Stimulated activated naive CD8-positive, alpha-beta T cell treated with anti-CD3 and anti-CD28 coated beads, Interleukin-15, Interleukin-2, amounts not matched to agents 100 ng/mL and 50 ng/mL, for 24 hours (primary cell): ENCODE measurements at regions not wholly inside any gene's neighbourhood (a gene's known extent, or its start where the extent isn't known, plus 50 kb on each side); places are given as distances from the start of the nearest gene placed in this dataset.

ENCODE experiments used
- H3K27ac Mint-ChIP-seq: one replicate; pipeline ENCODE4 v1.8.0; 2021; ENCODE audit warnings: mild to moderate bottlenecking, mixed read lengths
- H3K27me3 Mint-ChIP-seq: one replicate; pipeline ENCODE4 v1.8.0; 2021; ENCODE audit warnings: mixed read lengths
- H3K36me3 Mint-ChIP-seq: one replicate; pipeline ENCODE4 v1.8.0; 2021; ENCODE audit warnings: low read depth, mixed read lengths
- H3K4me1 Mint-ChIP-seq: one replicate; pipeline ENCODE4 v1.8.0; 2021; ENCODE audit warnings: low read depth, mixed read lengths
- H3K4me3 Mint-ChIP-seq: one replicate; pipeline ENCODE4 v1.8.0; 2021; ENCODE audit warnings: mild to moderate bottlenecking, mixed read lengths
- H3K9me3 Mint-ChIP-seq: one replicate; pipeline ENCODE4 v1.8.0; 2021; ENCODE audit warnings: mixed read lengths

DNA sequence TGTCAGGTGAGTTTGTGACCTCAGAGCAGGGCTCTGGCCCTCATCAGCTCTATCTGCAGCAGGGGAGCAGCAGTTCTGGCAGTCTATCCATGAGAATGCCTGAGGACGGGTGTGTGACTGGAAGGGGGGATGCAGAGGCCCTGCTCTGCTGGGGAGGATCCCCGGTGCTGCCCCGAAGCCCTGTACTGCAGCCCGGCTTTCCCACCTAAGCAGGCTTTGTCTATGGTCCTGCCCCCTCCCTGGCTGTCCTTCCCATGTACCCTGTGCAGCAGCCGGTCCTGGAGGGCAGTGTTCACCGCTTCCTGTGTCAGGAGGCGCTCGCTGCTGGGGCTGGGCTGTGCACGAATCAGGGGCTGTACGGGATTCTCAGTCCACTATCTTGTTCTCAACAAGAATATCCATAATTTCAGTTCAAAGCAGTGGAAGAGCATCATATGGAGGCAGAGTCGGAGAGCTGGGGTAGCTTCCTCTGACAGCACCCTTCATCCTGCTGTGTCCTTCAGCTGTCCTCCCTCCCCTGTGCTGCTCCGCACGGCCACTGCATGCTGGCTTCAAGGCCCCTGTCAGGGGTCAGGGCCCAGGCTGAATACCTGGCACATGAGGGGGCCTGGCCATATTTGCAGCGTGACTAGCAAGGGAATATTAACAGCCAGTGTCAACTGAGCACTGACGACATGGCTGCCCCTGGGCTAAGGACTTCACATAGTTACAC is 125.2 kb downstream of the CTTN start:
- Mint-ChIP-seq H3K27me3 (peaks cover 26% of the 10 kb centered on the region), H3K27ac (no peak overlapping the region), H3K4me1 (no peaks in the 10 kb centered on the region), H3K36me3 (no peaks in the 10 kb centered on the region), H3K4me3 (no peak overlapping the region), H3K9me3 (no peaks in the 10 kb centered on the region)

DNA sequence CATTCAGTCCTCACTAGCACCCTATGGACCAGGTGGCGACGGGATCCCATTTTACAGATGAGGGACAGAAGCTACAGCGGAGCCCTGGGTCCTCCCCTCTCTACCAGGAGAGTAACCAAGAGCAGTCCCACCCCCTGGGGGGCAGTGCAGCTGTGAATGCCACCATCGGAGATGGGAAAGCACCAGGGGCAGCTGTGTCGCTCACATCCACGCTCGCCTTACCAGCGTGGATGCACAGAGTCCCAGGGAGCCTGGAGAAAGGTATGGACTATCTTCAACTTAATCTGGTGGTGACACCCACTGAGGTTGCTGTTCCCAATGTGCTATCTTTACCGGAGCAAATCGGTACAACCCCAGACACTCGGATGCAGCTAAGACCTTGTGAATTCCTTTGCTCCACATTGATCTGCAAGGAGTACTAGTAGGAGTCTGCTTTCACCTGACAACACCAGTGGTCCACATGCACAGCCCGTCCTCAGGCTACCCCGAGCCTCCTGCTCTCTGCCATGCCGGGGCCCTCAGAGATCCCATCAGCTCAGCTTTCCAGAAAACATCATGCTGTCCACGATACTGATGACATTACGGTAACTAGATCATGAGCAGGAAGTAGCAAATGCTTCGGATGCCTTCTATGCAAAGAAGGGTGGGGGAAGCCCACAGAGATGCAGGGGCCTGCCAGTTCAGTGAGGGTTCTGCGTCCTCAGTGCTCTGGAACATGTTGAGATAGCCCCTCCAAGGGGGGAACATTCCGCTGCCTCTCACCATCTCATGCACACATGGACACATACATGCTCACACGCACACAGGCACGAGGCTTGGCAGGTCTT is 126.0 kb downstream of the CTTN start:
- H3K4me1 Mint-ChIP-seq: no peaks in the 10 kb centered on the region
- H3K9me3 Mint-ChIP-seq: no peaks in the 10 kb centered on the region
- peaks cover 26% of the 10 kb centered on the region for H3K27me3 Mint-ChIP-seq
- no peak overlapping the region for H3K27ac Mint-ChIP-seq
- H3K36me3 Mint-ChIP-seq: no peaks in the 10 kb centered on the region
- H3K4me3 Mint-ChIP-seq: no peak overlapping the region

DNA sequence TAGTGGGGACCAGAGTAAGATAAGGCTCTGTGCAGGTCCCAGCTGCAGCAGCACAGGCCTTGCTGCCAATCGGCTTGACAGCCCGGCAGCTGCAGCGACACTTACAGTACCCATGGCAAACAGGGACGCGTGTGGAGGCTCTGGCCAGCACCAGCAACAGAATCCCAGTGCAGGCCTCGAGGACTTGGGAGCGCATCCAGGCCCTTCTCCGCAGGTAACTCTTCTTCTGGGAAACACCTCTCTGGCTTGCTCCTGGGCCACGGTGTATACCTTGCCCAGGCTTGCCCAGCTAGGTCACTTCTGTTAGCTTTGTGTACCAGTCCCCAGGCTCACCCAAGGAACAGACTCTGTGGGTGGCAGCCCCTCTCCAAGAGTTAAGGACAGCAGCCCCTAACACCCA is 126.7 kb downstream of the CTTN start:
- Mint-ChIP-seq H3K27ac (no peak overlapping the region), H3K27me3 (peaks cover 25% of the 10 kb centered on the region), H3K9me3 (no peaks in the 10 kb centered on the region), H3K4me3 (no peak overlapping the region), H3K36me3 (no peaks in the 10 kb centered on the region), H3K4me1 (no peaks in the 10 kb centered on the region)

DNA sequence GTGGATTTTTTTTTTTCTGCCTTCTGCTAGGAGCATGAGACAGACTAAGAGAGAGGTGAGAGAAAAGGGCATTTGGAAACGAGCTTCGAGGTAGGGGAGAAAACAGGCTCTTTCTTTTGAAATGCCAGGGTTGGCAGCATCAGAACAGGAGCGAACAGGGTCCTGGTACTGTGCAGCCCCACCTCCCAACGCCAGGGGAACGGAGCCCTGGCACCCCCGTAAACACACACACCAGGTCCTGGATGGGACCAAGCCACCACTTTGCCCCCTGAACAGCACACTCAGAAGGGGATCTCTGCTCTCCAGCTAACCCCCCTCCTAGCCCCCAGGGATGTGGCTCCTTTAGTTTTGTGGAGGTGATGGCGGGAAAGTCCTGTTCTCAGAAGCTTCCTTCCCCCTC is 127.1 kb downstream of the CTTN start:
- H3K9me3 Mint-ChIP-seq: no peaks in the 10 kb centered on the region
- H3K36me3 Mint-ChIP-seq: no peaks in the 10 kb centered on the region
- no peak overlapping the region for H3K27ac Mint-ChIP-seq
- peaks cover 21% of the 10 kb centered on the region for H3K27me3 Mint-ChIP-seq
- no peak overlapping the region for H3K4me3 Mint-ChIP-seq
- H3K4me1 Mint-ChIP-seq: no peaks in the 10 kb centered on the region

DNA sequence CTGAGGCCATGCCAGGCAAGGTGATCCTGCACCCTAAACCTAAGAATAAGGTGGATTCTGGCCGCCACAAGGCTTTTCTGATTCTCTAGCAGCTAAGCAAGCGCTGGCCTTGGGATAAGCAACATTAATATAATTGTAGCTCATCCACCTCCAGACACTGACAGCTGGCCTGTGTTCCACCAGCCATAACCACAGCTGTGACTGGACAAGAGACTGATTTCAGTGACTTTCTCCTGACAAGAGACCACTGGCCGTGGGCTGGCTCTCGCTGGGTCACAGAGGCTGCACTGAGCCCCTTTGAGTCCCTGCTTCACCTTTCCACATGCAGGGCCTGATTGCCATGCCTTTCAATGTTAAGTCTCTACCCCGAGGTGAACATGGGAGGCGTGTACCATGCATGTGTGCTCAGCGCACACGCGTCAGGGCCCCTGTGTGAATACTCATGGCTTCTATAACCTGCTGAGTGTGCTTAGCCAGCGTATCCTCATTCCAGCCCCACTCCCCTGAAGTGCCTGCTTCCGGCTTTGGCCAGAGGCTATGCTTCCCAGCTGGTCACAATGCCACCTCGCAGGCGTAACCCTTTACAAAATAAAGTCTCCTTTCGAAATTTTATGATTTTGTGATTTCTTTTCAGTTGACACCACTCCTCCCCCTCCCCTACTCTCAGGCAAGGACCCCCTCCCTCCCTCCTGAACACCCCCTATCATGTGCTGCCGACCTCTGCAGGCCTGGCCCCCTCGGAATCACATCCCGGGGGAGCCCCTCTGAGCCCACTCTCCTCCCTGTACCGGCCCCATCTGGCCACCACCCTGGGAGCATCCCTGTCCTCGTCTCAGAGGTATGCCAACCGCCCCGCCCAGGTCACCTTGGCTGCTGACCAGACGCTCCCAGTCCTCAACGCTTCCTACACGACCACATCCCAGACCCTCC is 128.1 kb downstream of the CTTN start:
- Mint-ChIP-seq H3K9me3 (no peaks in the 10 kb centered on the region), H3K4me1 (no peaks in the 10 kb centered on the region), H3K27ac (no peak overlapping the region), H3K36me3 (no peaks in the 10 kb centered on the region), H3K4me3 (no peak overlapping the region), H3K27me3 (peaks cover 12% of the 10 kb centered on the region)

DNA sequence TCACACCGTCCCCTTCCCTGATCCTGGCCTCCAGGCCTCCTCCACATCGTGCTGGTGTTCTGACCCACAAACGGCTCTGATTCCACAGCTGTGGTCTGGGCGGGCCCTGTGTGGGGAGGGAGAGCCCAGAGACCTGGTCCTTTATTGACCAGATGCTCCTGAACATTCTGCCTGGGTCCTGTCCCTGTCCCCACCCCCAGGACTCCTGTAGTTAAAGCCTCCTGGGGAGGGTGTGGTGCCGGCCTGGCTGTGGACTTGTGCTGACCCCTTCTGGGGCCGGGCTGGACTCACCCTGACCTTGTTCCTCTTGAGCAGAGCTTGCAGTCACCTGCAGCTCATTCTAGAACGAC is 128.7 kb downstream of the CTTN start:
- Mint-ChIP-seq H3K4me3 (no peak overlapping the region), H3K27me3 (peaks cover 7% of the 10 kb centered on the region), H3K27ac (no peak overlapping the region), H3K4me1 (no peaks in the 10 kb centered on the region), H3K9me3 (no peaks in the 10 kb centered on the region), H3K36me3 (no peaks in the 10 kb centered on the region)

DNA sequence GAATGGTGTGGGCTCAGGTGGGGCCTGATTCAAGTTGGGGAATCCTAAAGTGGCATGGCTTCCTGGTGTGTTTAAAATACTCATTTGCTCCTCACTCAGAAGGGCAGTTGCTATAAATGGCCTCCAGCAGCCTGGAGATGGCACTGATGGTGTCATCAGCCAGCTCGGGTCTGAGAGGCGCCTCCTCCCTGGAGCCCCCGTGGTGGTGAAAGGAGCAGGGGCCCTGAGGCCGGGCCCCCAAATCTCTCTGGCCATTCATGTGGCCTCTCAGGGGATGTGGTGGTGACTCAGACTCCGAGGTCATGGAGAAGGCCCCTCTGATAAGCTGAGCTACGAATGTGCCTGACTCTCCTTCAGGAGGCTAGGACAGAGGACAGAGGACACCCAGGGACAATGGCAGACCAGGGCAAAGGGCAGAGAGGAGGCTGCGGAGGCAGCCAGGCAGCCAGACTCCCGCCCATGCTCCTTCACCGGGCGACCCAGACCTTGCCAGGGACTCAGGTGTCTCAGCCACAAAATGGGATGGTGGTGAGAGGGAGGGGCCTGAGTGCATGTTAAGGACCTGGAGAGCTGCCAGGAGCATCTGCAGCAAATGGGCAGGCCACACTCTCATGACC is 129.2 kb downstream of the CTTN start:
- H3K9me3 Mint-ChIP-seq: no peaks in the 10 kb centered on the region
- H3K4me1 Mint-ChIP-seq: no peaks in the 10 kb centered on the region
- H3K4me3 Mint-ChIP-seq: no peak overlapping the region
- no peaks in the 10 kb centered on the region for H3K36me3 Mint-ChIP-seq
- H3K27me3 Mint-ChIP-seq: peaks cover 2% of the 10 kb centered on the region
- H3K27ac Mint-ChIP-seq: no peak overlapping the region

DNA sequence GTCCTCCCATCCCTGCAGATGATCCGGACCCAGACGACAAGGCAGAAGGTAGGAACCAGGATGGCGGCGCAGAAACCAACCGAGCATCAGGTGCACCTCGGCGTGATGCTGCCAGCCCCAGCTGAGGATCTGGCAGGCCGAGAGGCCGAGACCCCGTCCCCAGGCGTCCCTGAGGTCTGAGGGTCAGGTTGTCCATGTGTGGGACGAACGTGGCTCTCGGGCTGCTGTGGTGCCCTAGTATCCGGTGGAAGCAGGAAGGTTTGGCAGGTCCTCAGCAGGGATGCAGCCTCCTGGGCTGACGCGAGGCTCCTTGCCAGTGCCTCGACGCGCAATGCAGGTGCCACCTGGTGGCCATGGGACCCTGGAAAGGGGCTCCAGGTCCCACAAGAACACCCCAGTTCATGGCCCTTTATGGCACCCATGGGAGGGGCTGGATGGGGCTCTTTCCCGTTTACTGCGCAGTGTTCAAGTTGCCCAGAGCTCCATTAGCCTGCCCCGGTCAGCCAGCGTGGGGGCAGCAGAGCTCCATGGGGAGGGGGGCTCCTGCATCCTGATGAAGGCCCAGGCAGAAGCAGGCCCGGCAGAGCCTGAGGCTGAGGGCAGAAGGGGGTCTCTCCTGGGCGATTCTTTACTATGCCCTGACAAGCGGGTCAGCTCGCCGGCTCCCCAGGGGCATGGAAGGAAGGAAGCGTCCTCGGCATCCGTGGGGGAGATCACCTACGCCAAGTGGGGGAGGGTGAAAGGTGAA is 129.9 kb downstream of the CTTN start:
- Mint-ChIP-seq H3K4me1 (no peaks in the 10 kb centered on the region), H3K27me3 (no peaks in the 10 kb centered on the region), H3K36me3 (no peaks in the 10 kb centered on the region), H3K9me3 (no peaks in the 10 kb centered on the region), H3K4me3 (no peak overlapping the region), H3K27ac (no peak overlapping the region)

DNA sequence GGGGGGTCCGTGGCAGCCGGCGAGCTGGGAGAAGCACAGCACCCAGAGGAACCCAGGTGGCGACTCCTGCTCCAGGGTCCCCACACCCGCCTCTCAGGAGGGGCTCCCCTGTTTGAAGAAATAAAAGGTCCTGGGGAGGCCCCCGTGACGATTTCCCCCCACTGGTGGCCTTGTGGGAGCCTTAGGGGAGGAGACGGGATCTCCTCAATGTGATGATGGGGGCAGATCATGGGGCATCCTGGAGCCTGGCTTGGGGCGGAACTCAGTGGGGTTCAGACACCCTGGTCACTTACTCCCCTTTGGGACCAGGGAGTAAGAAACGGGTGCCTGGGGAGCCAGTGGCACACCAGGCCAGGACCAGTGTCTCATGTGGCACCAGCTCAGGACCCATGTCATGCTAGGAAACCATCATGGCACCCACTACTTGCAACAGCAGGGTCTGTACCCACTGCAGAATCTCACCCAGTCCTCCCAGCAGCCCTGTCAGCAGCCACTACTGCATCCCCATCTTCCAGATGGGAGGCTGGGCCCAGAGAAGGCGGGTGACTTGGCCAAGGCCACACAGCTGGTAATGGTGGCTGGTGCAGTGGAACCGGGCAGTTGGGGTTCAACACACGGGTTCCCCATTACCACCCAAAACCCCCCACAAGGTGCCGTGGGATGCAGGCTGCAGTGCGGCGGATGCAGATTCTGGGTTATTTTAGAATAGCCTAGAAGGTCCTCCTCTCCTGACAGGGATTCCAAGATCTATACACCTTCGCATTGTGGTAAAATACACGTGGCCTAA is 130.7 kb downstream of the CTTN start:
- Mint-ChIP-seq H3K9me3 (peaks cover 4% of the 10 kb centered on the region), H3K4me1 (no peaks in the 10 kb centered on the region), H3K4me3 (no peak overlapping the region), H3K36me3 (no peaks in the 10 kb centered on the region), H3K27me3 (no peaks in the 10 kb centered on the region), H3K27ac (no peak overlapping the region)

DNA sequence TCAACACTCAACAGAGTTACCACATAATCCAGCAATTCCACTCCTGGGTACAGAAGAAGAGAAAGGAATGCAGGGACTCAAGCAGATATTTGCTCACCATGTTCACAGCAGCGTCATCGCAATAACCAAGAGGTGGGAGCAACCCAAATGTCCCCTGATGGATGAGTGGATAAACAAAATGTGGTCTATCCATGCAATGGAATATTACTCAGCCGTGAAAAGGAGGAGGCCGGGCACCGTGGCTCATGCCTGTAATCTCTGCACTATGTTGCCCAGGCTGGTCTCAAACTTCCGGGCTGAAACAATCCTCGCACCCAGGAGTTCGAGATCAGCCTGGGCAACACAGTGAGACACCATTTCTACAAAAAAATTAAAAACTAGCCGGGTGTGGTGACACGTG is 131.7 kb downstream of the CTTN start:
- H3K36me3 Mint-ChIP-seq: no peaks in the 10 kb centered on the region
- H3K4me3 Mint-ChIP-seq: no peak overlapping the region
- peaks cover 4% of the 10 kb centered on the region for H3K9me3 Mint-ChIP-seq
- no peak overlapping the region for H3K27ac Mint-ChIP-seq
- no peaks in the 10 kb centered on the region for H3K4me1 Mint-ChIP-seq
- H3K27me3 Mint-ChIP-seq: no peaks in the 10 kb centered on the region

DNA sequence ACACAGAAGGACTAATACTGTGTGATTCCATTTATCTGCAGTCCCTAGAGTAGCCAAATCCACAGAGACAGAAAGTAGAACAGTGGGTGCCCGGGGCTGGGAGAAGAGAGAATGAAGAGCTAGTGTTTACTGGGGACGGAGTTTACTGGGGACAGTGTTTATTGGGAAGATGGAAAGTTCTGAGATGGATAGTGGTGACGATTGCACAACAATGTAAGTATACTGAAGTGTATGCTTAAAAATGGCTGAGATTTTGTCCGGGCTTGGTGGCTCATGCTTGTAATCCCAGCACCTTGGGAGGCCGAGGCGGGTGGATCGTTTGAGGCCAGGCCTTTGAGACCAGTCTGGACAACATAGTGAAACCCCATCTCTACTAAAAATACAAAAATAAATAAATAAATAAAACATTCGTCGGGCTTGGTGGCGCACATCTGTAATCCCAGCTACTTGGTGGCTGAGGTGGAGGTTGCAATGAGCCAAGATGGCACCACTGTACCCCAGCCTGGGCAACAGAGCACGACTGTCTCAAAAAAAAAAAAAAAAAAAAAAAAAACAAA is 132.4 kb downstream of the CTTN start:
- no peak overlapping the region for H3K4me3 Mint-ChIP-seq

DNA sequence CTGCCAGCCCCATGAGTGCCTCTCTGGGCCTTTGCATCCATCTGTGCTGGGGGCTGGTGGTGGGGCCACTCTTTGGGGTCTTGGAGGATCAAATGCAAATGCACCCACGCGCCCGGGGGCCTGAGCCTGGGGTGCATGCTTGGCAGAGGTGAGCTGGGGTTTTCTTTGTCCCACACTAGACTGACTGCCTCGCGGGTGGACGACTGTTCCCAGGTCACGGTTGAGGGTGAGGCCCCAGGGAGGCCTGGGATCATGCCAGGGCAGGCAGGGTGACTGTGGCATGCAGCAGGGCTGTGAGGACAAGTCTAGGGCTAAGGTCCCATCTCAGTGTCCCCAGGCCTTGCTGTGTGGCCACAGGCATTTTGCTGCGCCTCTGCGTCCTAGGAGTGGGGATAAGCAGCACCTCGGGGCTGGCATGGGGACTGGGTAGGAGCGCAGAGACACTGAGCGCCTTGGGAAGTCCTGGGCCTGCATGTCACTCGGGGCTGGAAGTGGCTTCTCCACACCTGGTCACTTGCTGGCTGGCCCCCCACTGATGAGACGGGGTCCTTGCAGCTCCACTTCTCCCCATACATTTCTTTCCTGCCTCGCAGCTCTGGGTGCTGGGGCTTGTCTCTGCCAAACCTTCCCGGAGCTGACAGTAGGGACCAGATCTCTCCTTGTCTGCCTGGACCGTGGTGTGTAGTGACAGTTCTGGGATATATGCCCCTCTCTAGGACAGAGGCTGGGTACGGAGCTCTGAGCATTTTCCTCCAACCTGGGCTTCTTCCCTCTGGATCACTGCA is 133.1 kb downstream of the CTTN start:
- Mint-ChIP-seq H3K9me3 (peaks cover 4% of the 10 kb centered on the region), H3K27me3 (no peaks in the 10 kb centered on the region), H3K27ac (no peak overlapping the region), H3K4me3 (no peak overlapping the region), H3K4me1 (no peaks in the 10 kb centered on the region), H3K36me3 (no peaks in the 10 kb centered on the region)

More for the DNA sequence above, 132.4 kb downstream of the CTTN start:
- no peaks in the 10 kb centered on the region for H3K4me1 Mint-ChIP-seq
- no peaks in the 10 kb centered on the region for H3K36me3 Mint-ChIP-seq
- H3K27me3 Mint-ChIP-seq: no peaks in the 10 kb centered on the region
- H3K9me3 Mint-ChIP-seq: peaks cover 4% of the 10 kb centered on the region
- no peak overlapping the region for H3K27ac Mint-ChIP-seq

DNA sequence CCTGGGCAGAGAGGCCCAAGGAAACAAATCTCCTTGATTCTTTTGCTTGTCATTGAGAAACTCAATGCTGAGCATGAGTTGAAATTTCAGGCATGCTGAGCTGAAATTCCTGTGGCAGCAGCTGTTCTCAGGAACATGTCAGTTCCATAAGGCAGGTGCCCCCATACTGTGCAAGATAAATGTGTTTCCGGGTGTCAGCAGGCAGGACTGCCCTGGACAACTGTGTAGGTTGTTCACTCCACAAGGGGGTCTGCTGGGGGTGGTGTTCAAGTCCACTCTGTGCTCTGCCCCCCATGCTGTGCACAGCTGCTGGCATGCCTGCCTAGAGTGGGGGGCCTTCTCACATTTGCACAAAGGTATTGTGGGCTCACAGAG is 133.7 kb downstream of the CTTN start:
- H3K4me3 Mint-ChIP-seq: no peak overlapping the region
- no peaks in the 10 kb centered on the region for H3K36me3 Mint-ChIP-seq
- no peaks in the 10 kb centered on the region for H3K4me1 Mint-ChIP-seq
- no peak overlapping the region for H3K27ac Mint-ChIP-seq
- H3K27me3 Mint-ChIP-seq: no peaks in the 10 kb centered on the region
- H3K9me3 Mint-ChIP-seq: peaks cover 4% of the 10 kb centered on the region
